ENCODE measurements at regions not wholly inside any gene's neighbourhood (a gene's known extent, or its start where the extent isn't known, plus 50 kb on each side); places are given as distances from the start of the nearest gene placed in this dataset.
"Not testable (repeated sequence)": the region's sequence is repeated elsewhere in the genome, so short reads cannot be mapped to it uniquely, and the experiment has no call there.

GRCh38 chr4:3894086-3894959 is 128.1 kb downstream of the ADRA2C start:
- not testable (repeated sequence) for H3K36me3 Mint-ChIP-seq (ENCODE audit: low read depth, unreplicated experiment); H3K27me3 Mint-ChIP-seq (ENCODE audit: unreplicated experiment); H3K9me3 Mint-ChIP-seq (ENCODE audit: unreplicated experiment); H3K4me3 Mint-ChIP-seq (ENCODE audit: unreplicated experiment); H3K27ac Mint-ChIP-seq (ENCODE audit: unreplicated experiment); H3K4me1 Mint-ChIP-seq (ENCODE audit: unreplicated experiment); DNase-seq (ENCODE audit: low spot score)

DNA sequence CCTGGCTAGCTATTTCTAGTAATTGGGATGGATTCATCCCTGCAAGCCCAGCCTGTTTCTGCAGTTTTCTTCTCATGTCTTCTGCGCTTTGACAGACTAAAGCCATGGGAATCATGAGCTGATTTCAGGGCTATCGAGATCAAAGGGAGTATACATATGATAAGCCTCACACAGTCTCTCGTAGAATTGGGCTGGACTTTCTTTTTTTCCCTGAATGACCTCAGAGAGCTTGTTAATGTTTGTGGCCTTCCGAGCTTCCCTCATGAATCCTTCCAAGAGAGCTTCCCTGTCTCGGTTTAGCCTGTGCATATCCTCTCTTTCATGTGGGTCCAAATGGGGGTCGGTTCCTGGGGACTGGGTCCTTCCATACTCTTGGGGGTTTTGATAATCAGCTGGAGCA is 130.3 kb downstream of the ADRA2C start:
- no peaks in the 10 kb centered on the region for H3K36me3 Mint-ChIP-seq (ENCODE audit: low read depth, unreplicated experiment)
- no peaks in the 10 kb centered on the region for H3K4me1 Mint-ChIP-seq (ENCODE audit: unreplicated experiment)
- H3K27me3 Mint-ChIP-seq (ENCODE audit: unreplicated experiment): peaks cover 2% of the 10 kb centered on the region
- H3K27ac Mint-ChIP-seq (ENCODE audit: unreplicated experiment): no peak overlapping the region
- H3K4me3 Mint-ChIP-seq (ENCODE audit: unreplicated experiment): no peak overlapping the region
- H3K9me3 Mint-ChIP-seq (ENCODE audit: unreplicated experiment): no peaks in the 10 kb centered on the region
- no peak for TF ChIP-seq CTCF (IDR thresholded peaks at IDR 0.05; ENCODE audit: unreplicated experiment)
- DNase-seq (ENCODE audit: low spot score): no peak

GRCh38 chr4:3896871-3897578 is 130.8 kb downstream of the ADRA2C start:
- H3K36me3 Mint-ChIP-seq (ENCODE audit: low read depth, unreplicated experiment); DNase-seq (ENCODE audit: low spot score); H3K4me1 Mint-ChIP-seq (ENCODE audit: unreplicated experiment); H3K27me3 Mint-ChIP-seq (ENCODE audit: unreplicated experiment); H3K27ac Mint-ChIP-seq (ENCODE audit: unreplicated experiment); H3K4me3 Mint-ChIP-seq (ENCODE audit: unreplicated experiment); H3K9me3 Mint-ChIP-seq (ENCODE audit: unreplicated experiment): not testable (repeated sequence)

DNA sequence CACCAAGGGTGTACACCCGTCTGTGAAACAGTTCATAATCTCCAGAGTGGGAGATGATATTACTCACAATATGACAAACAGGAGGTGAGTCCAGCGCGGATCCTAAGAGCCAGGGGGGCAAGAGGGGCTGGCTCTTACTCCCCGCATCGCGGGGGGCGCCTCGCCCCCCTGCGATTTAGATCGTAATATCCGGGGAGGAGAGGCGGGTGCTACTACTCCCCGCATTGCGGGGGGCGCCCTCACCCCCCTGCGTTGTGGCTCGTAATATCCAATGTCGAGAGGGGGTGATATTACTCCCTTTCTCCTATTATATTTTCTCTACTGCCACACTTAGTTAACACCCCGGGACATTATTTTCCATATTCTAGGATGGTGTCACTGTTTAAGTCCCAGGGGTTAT is 131.9 kb downstream of the ADRA2C start:
- Mint-ChIP-seq H3K9me3 (ENCODE audit: unreplicated experiment) (no peaks in the 10 kb centered on the region), H3K36me3 (ENCODE audit: low read depth, unreplicated experiment) (no peaks in the 10 kb centered on the region)
- no peak for TF ChIP-seq CTCF (IDR thresholded peaks at IDR 0.05; ENCODE audit: unreplicated experiment)

DNA sequence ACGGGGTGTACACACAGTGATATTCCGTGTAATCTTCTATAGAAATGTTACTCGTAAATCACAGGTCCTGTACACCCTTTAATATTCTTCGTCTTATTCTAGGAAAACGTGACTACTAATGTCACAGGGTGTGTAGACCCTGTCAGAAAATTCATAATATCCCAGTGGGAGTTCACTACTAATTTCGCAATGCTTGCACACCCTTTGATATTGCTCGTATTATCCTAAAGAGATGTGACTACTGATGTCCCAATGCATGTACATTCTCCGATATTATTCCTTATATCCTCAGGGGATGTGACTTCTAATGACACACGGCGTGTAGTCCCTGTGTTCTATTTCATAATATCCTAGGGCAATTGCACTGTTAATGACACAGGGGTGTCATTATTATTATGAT is 132.7 kb downstream of the ADRA2C start:
- H3K27ac Mint-ChIP-seq (ENCODE audit: unreplicated experiment); H3K4me3 Mint-ChIP-seq (ENCODE audit: unreplicated experiment); DNase-seq (ENCODE audit: low spot score); H3K27me3 Mint-ChIP-seq (ENCODE audit: unreplicated experiment); H3K9me3 Mint-ChIP-seq (ENCODE audit: unreplicated experiment); H3K4me1 Mint-ChIP-seq (ENCODE audit: unreplicated experiment); H3K36me3 Mint-ChIP-seq (ENCODE audit: low read depth, unreplicated experiment): not testable (repeated sequence)

More for the DNA sequence above, 131.9 kb downstream of the ADRA2C start:
- no peak for DNase-seq (ENCODE audit: low spot score)
- Mint-ChIP-seq H3K4me3 (ENCODE audit: unreplicated experiment) (no peak overlapping the region), H3K4me1 (ENCODE audit: unreplicated experiment) (no peaks in the 10 kb centered on the region), H3K27ac (ENCODE audit: unreplicated experiment) (no peak overlapping the region), H3K27me3 (ENCODE audit: unreplicated experiment) (peaks cover 2% of the 10 kb centered on the region)

DNA sequence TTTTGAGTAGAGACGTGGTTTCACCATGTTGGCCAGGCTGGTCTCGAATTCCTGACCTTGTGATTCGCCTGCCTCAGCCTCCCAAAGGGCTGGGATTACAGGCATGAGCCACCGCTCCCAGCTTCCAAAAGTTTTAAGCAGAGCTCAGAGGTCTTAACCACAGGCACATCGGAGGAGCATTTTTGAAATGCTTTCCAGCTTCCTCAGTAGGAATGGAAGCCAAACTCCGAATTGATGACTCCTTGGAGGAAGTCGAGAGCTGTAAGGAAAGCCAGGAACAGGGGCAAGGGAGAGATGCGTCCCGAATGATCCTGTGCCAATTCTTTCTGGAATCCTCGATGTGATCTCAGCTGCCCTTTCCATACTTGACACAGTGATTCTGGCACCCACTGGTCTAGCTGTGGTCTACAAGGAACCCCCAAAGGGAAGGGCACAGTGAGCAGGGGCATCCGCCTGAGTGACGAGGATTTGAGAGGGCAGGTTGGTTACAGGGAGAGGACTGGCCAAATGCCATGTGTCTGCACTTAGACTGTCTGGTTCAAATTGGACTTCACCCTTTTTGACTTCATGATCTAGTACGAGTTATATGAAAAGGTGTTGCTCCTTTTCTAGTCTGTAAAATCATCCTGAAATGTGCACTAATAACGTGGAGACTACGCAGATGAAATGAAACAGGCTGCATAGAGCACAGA is 138.2 kb downstream of the ADRA2C start:
- not testable (repeated sequence) for DNase-seq (ENCODE audit: low spot score); H3K27ac Mint-ChIP-seq (ENCODE audit: unreplicated experiment); H3K36me3 Mint-ChIP-seq (ENCODE audit: low read depth, unreplicated experiment); H3K27me3 Mint-ChIP-seq (ENCODE audit: unreplicated experiment); H3K9me3 Mint-ChIP-seq (ENCODE audit: unreplicated experiment); H3K4me1 Mint-ChIP-seq (ENCODE audit: unreplicated experiment); H3K4me3 Mint-ChIP-seq (ENCODE audit: unreplicated experiment)

- not testable (repeated sequence) for H3K9me3 Mint-ChIP-seq (ENCODE audit: unreplicated experiment); H3K36me3 Mint-ChIP-seq (ENCODE audit: low read depth, unreplicated experiment); H3K27ac Mint-ChIP-seq (ENCODE audit: unreplicated experiment); DNase-seq (ENCODE audit: low spot score); H3K4me3 Mint-ChIP-seq (ENCODE audit: unreplicated experiment); H3K27me3 Mint-ChIP-seq (ENCODE audit: unreplicated experiment); H3K4me1 Mint-ChIP-seq (ENCODE audit: unreplicated experiment)
These were observed 143.4 kb downstream of the ADRA2C start for GRCh38 chr4:3909616-3910015.

DNA sequence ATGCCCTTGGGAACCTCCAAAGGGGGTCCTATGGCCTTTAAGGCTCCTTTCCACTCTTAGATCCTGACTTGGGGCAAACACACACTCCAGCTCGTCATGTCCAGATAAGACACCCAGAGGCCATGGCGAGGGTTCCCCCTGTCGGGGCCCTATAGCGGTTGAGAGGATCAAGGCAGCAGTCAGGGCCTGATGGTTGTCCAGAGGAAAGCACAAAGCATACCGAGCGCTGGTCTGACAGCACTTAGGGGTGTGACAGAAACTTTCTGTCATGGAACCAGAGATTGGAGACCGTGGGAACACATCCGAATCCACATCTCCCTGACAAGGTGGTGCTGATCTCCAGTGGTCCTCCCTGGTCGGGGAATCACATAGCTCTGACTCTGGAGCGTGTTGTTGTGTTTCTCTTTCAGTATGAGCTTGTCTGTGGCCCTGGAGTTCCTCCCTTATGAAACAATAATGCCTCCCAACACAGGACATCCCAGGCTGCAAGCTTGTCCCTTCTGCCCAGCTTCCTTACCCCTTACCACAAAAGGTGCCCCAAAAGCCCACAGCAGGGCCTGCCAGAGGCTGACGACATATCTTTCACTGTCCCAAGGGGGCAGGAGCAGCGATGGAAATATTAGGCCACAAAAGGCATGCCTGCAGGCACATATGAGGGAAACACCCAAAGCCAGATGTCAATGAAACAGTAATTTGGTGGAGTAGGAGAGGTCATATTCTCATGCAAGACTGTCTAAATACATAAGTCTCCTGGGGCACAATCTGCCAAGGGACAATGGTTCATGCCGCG is 144.2 kb downstream of the ADRA2C start:
- not testable (repeated sequence) for H3K9me3 Mint-ChIP-seq (ENCODE audit: unreplicated experiment); H3K27ac Mint-ChIP-seq (ENCODE audit: unreplicated experiment); DNase-seq (ENCODE audit: low spot score); H3K27me3 Mint-ChIP-seq (ENCODE audit: unreplicated experiment); H3K36me3 Mint-ChIP-seq (ENCODE audit: low read depth, unreplicated experiment); H3K4me3 Mint-ChIP-seq (ENCODE audit: unreplicated experiment); H3K4me1 Mint-ChIP-seq (ENCODE audit: unreplicated experiment)
